ENCODE measurements at regions not wholly inside any gene's neighbourhood (a gene's known extent, or its start where the extent isn't known, plus 50 kb on each side); places are given as distances from the start of the nearest gene placed in this dataset.

DNA sequence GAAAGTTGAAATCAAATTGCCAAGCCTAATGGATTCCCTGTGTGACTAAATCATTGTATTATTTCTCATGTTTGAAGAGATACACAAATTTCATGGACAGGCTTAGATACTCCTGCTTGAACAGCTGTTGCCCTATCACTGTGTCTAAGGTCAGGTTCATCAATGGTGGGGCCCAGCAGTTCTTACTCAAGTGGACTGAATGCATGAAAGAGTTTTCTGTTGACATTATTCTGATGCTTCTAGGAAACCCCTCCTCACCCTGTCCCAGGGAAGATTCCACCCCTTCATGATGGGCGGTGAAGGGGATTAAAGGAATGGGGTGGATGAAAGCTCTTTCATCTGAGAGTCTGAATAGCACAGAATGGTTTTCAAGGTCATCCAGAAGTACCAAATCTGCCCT is 148.8 kb downstream of the INO80D start:
- Histone ChIP-seq H3K4me3 (ENCODE audit: low read depth in 1 of 2, low read length in 2 of 2) (no peak overlapping the region), H3K27ac (ENCODE audit: low read length) (no peak overlapping the region), H3K27me3 (ENCODE audit: low read depth, low read length) (no peaks in the 10 kb centered on the region), H3K4me1 (ENCODE audit: control insufficient read depth in 1 of 2, insufficient read depth in 2 of 2, low read length in 2 of 2) (no peaks in the 10 kb centered on the region), H3K9me3 (ENCODE audit: control insufficient read depth in 1 of 2, low read length in 2 of 2) (no peaks in the 10 kb centered on the region), H3K36me3 (ENCODE audit: control insufficient read depth in 1 of 2, insufficient read depth in 2 of 2, low read length in 2 of 2) (no peaks in the 10 kb centered on the region)

DNA sequence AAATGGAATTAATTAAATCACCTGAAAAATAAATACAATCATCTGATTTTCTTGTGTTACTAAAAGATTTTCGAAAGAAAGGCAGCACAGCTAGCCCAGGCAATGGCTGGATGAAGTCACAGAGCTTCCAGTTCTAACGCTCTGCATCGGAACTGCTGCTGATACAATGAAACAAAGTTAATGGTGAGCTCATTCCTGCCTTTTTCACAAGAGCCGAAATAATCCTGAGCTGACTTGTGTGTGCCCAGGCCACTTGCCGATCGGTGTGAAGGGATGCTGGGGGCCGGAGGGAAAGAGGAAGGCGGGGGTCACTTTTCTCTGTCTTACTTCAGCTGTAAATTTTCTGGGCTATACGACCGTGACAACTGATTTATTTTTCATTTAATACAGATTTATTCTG is 149.5 kb downstream of the INO80D start:
- H3K27me3 ChIP-seq (ENCODE audit: low read depth, low read length), result no peaks in the 10 kb centered on the region
- H3K4me1 ChIP-seq (ENCODE audit: control insufficient read depth in 1 of 2, insufficient read depth in 2 of 2, low read length in 2 of 2), result no peaks in the 10 kb centered on the region
- H3K9me3 ChIP-seq (ENCODE audit: control insufficient read depth in 1 of 2, low read length in 2 of 2), result no peaks in the 10 kb centered on the region
- no peak overlapping the region for H3K4me3 ChIP-seq (ENCODE audit: low read depth in 1 of 2, low read length in 2 of 2)
- H3K36me3 ChIP-seq (ENCODE audit: control insufficient read depth in 1 of 2, insufficient read depth in 2 of 2, low read length in 2 of 2), result no peaks in the 10 kb centered on the region
- no peak overlapping the region for H3K27ac ChIP-seq (ENCODE audit: low read length)

DNA sequence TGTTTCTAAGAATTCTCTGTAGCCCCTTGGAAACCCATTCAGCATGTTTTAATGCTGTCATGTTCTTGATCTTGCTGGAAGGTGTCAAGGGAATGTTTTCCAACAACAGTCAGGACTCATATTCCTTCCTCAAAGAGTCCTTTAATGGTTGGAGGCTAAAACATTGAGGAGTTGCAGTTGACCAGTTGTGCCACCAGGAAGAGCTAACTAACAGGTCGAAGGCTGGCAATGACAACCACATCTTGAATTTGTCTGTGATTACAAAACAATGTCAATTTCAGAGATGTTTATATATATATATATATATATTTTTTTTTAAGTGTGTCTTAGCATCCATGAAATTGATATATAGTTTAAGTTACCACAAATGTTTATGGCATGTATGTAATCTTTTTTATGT is 151.5 kb downstream of the INO80D start:
- H3K36me3 ChIP-seq (ENCODE audit: control insufficient read depth in 1 of 2, insufficient read depth in 2 of 2, low read length in 2 of 2), result no peaks in the 10 kb centered on the region
- no peaks in the 10 kb centered on the region for H3K27me3 ChIP-seq (ENCODE audit: low read depth, low read length)
- H3K4me1 ChIP-seq (ENCODE audit: control insufficient read depth in 1 of 2, insufficient read depth in 2 of 2, low read length in 2 of 2), result peaks cover 0 to 12% of the 10 kb centered on the region in 2 donors
- H3K27ac ChIP-seq (ENCODE audit: low read length), result no peak overlapping the region
- no peak overlapping the region for H3K4me3 ChIP-seq (ENCODE audit: low read depth in 1 of 2, low read length in 2 of 2)
- H3K9me3 ChIP-seq (ENCODE audit: control insufficient read depth in 1 of 2, low read length in 2 of 2), result no peaks in the 10 kb centered on the region

DNA sequence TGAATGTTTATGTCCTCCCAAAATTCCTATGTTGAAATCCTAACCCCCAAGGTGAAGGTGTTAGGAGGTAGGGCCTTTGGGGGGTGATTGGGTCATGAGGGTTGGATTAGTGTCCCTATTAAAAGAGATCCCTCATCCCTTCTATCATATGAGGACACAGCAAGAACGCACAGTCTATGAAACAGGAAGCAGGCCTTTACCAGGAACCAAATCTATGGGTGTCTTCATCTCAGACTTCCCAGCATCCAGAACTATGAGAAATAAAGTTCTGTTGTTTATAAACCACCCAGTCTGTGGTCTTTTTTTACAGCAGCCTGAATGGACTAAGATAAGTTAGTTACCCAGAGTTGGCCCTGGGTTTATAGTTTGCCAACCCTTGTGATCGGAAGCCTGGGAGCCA is 153.1 kb downstream of the INO80D start:
- no peaks in the 10 kb centered on the region for H3K36me3 ChIP-seq (ENCODE audit: control insufficient read depth in 1 of 2, insufficient read depth in 2 of 2, low read length in 2 of 2)
- H3K27me3 ChIP-seq (ENCODE audit: low read depth, low read length), result no peaks in the 10 kb centered on the region
- H3K4me3 ChIP-seq (ENCODE audit: low read depth in 1 of 2, low read length in 2 of 2), result no peak overlapping the region
- peaks cover 0 to 12% of the 10 kb centered on the region in 2 donors for H3K4me1 ChIP-seq (ENCODE audit: control insufficient read depth in 1 of 2, insufficient read depth in 2 of 2, low read length in 2 of 2)
- H3K27ac ChIP-seq (ENCODE audit: low read length), result no peak overlapping the region
- no peaks in the 10 kb centered on the region for H3K9me3 ChIP-seq (ENCODE audit: control insufficient read depth in 1 of 2, low read length in 2 of 2)

DNA sequence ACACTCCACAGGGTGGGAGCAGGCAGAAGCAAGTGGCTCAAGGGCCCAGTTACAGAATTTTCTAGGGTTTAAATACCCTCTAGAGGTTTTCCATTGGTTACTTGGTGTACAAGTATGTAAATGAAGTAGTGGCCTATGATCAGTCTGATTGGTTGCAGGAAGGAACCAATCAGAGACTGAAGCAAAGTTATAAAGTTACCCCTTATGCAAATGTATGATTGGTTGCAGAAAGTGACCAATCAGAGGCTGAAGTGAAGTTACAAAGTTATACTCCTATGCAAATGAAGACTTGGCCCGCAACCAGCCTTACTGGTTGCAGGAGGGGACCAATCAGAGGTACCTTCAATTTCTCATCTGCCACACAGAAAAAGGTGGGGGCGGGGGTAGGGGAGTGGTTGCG is 154.6 kb downstream of the INO80D start:
- Histone ChIP-seq H3K4me1 (ENCODE audit: control insufficient read depth in 1 of 2, insufficient read depth in 2 of 2, low read length in 2 of 2) (peaks cover 0 to 12% of the 10 kb centered on the region in 2 donors), H3K27ac (ENCODE audit: low read length) (no peak overlapping the region), H3K9me3 (ENCODE audit: control insufficient read depth in 1 of 2, low read length in 2 of 2) (no peaks in the 10 kb centered on the region)

DNA sequence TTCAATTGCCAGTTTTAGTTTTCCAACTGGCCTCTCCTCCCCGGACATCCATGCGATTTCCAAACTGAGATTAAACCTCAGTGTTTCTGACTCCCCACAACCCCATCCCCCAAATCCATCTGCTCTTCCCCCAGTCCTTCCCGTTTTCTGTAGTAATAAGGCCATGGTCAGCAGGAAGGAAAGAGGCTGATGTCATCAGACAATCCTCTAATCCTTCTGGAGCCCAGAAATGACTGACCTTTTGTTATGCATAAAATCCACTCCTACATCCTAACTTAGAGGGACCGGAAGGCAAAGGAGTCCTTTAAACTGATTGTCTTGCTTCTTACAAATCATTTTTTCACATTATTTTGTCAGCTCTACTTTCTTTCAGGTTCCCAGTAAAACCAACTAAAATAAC is 155.8 kb downstream of the INO80D start:
- no peak overlapping the region for H3K27ac ChIP-seq (ENCODE audit: low read length)

More for the DNA sequence above, 154.6 kb downstream of the INO80D start:
- H3K27me3 ChIP-seq (ENCODE audit: low read depth, low read length), result no peaks in the 10 kb centered on the region
- H3K36me3 ChIP-seq (ENCODE audit: control insufficient read depth in 1 of 2, insufficient read depth in 2 of 2, low read length in 2 of 2), result no peaks in the 10 kb centered on the region
- H3K4me3 ChIP-seq (ENCODE audit: low read depth in 1 of 2, low read length in 2 of 2), result no peak overlapping the region

DNA sequence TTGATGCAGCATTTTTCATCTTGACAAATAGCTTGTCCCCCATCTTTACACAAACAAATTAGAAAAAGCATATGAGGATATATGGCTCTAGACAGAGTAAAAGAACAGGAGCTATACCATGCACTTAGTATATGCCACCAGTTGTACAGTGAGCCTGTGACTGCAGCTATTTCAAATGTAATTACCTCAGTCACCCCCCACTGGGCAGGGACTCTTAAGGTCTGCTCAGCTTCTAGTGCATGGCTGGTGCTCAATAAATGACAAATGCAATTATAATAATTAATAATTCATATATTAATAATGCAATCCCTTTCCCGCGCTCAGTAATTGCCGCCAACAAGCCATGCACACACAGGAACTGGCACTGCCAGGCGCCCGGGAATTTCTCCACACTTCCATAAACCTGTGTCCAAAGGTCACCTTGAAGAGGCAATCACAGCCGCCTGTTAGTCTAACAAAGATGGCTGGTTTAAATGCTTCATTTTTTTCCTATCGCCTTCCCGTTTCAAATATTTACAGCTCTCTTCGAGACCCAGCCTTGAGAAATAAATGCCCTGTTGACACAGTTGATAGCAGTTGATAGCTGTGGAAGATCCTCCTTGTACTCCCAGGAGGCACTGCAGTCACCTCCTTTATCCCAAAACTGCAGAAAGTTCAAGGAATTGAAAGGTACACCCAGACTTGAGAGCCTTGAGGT is 156.6 kb downstream of the INO80D start:
- no peaks in the 10 kb centered on the region for H3K9me3 ChIP-seq (ENCODE audit: control insufficient read depth in 1 of 2, low read length in 2 of 2)
- peaks cover 0 to 17% of the 10 kb centered on the region in 2 donors for H3K4me1 ChIP-seq (ENCODE audit: control insufficient read depth in 1 of 2, insufficient read depth in 2 of 2, low read length in 2 of 2)
- no peaks in the 10 kb centered on the region for H3K36me3 ChIP-seq (ENCODE audit: control insufficient read depth in 1 of 2, insufficient read depth in 2 of 2, low read length in 2 of 2)
- no peak overlapping the region for H3K27ac ChIP-seq (ENCODE audit: low read length)
- H3K27me3 ChIP-seq (ENCODE audit: low read depth, low read length), result no peaks in the 10 kb centered on the region
- H3K4me3 ChIP-seq (ENCODE audit: low read depth in 1 of 2, low read length in 2 of 2), result no peak overlapping the region

More for the DNA sequence above, 155.8 kb downstream of the INO80D start:
- Histone ChIP-seq H3K27me3 (ENCODE audit: low read depth, low read length) (no peaks in the 10 kb centered on the region), H3K4me1 (ENCODE audit: control insufficient read depth in 1 of 2, insufficient read depth in 2 of 2, low read length in 2 of 2) (peaks cover 0 to 17% of the 10 kb centered on the region in 2 donors), H3K36me3 (ENCODE audit: control insufficient read depth in 1 of 2, insufficient read depth in 2 of 2, low read length in 2 of 2) (no peaks in the 10 kb centered on the region), H3K4me3 (ENCODE audit: low read depth in 1 of 2, low read length in 2 of 2) (no peak overlapping the region), H3K9me3 (ENCODE audit: control insufficient read depth in 1 of 2, low read length in 2 of 2) (no peaks in the 10 kb centered on the region)

DNA sequence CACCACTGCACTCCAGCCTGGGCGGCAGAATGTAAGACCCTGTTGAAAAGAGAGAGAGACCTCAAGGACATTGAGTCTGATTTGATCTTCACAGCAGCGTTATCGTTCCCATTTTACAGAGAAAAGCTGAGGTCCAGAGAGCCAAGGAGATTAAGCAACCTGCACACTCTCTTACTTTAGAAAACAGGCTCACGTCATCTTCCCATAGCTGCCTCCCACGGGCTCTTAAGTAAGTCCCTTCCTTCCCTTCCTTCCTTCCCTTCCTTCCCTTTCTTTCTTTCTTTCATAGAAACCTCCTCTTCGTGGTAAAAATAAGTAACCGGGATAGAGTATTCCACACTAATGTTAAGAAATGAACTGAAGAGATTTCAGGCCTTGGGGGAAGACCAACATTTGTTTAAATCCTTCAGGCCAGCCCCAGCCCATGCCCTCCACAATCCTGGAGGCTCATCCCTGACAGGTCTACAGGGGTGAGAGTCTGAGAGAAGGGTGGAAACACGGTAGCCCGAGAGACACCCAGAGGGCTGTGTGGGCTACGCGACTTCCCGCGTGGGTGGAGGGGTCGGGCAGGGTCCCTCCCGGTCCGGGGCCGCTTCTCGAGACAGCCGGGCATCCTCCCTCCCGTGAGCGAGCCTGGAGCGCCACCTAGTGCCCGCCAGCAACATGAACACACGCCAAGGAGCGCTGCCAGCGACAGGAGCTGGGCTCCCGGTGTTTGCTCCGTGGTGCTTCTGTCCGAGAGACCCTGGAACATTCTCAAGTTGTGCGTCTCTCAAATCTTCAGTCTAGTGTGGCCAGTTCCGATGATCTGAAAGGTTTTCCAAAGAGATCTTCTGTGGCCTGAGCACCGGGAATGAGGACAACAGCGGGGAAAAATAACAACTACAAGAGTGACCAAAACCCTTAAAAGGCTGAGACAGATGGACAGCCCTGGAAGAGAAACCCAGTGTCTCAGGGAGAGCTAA is 160.3 kb downstream of the INO80D start:
- Histone ChIP-seq H3K4me1 (ENCODE audit: control insufficient read depth in 1 of 2, insufficient read depth in 2 of 2, low read length in 2 of 2) (peaks cover 0 to 11% of the 10 kb centered on the region in 2 donors), H3K4me3 (ENCODE audit: low read depth in 1 of 2, low read length in 2 of 2) (peak overlapping the region; percentile 34 to 51), H3K9me3 (ENCODE audit: control insufficient read depth in 1 of 2, low read length in 2 of 2) (no peaks in the 10 kb centered on the region), H3K27ac (ENCODE audit: low read length) (no peak overlapping the region), H3K36me3 (ENCODE audit: control insufficient read depth in 1 of 2, insufficient read depth in 2 of 2, low read length in 2 of 2) (no peaks in the 10 kb centered on the region), H3K27me3 (ENCODE audit: low read depth, low read length) (no peaks in the 10 kb centered on the region)

DNA sequence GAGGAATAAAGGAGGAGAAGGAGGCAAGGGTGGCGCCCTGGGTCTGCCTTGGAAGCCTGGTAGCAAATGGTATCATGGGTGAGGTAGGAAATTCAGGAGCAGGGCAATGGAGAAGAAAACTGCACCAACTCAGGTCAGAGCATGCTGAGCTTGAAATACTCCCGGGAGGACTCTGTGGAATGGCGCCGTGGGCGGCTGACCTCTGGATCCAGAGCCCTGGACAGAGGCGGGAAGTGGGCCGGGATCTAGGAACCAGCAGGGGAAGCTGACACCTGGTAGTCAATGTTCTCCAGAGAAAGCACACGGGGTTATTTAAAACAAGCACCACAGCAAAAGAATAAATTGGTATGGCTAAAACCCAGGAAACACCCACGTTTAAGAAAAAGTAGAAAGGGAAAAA is 161.3 kb downstream of the INO80D start:
- Histone ChIP-seq H3K4me3 (ENCODE audit: low read depth in 1 of 2, low read length in 2 of 2) (no peak overlapping the region), H3K27ac (ENCODE audit: low read length) (no peak overlapping the region), H3K9me3 (ENCODE audit: control insufficient read depth in 1 of 2, low read length in 2 of 2) (no peaks in the 10 kb centered on the region)

DNA sequence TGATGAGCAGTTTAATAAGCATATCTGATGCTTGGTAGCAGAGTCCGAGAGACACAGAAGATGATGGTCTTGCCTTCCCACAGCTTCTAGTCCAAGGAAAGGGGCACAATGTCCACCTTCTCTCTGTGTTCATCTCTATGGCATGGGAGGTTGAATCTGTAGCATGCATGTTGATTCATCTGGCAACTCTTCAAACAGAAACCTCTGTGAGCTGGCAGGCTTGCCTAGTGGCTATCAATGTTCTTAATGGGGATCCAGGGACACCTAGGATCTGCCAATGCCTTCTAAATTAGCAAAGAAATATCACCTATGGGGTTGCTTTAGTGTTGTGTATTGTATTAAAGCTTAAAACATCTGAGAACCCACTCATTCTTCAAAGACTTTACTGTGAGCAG is 170.8 kb downstream of the INO80D start:
- peaks cover 5 to 13% of the 10 kb centered on the region in 2 donors for H3K4me1 ChIP-seq (ENCODE audit: control insufficient read depth in 1 of 2, insufficient read depth in 2 of 2, low read length in 2 of 2)
- H3K9me3 ChIP-seq (ENCODE audit: control insufficient read depth in 1 of 2, low read length in 2 of 2), result no peaks in the 10 kb centered on the region
- no peaks in the 10 kb centered on the region for H3K27me3 ChIP-seq (ENCODE audit: low read depth, low read length)
- no peak overlapping the region for H3K4me3 ChIP-seq (ENCODE audit: low read depth in 1 of 2, low read length in 2 of 2)
- no peaks in the 10 kb centered on the region for H3K36me3 ChIP-seq (ENCODE audit: control insufficient read depth in 1 of 2, insufficient read depth in 2 of 2, low read length in 2 of 2)
- H3K27ac ChIP-seq (ENCODE audit: low read length), result no peak overlapping the region

More for the DNA sequence above, 161.3 kb downstream of the INO80D start:
- Histone ChIP-seq H3K36me3 (ENCODE audit: control insufficient read depth in 1 of 2, insufficient read depth in 2 of 2, low read length in 2 of 2) (no peaks in the 10 kb centered on the region), H3K27me3 (ENCODE audit: low read depth, low read length) (no peaks in the 10 kb centered on the region), H3K4me1 (ENCODE audit: control insufficient read depth in 1 of 2, insufficient read depth in 2 of 2, low read length in 2 of 2) (peaks cover 0 to 5% of the 10 kb centered on the region in 2 donors)

All from muscle layer of duodenum (tissue), 2 donors.